HEK293 (cell line): ENCODE measurements at regions not wholly inside any gene's neighbourhood (a gene's known extent, or its start where the extent isn't known, plus 50 kb on each side); places are given as distances from the start of the nearest gene placed in this dataset.

Experiments used
- CTCF ChIA-PET: fragments of 350-600 bp; formaldehyde crosslinking; extraction: SDS; loops from one replicate; lab custom pipeline; 2021; ENCODE audit warnings: antibody characterized with exemption; lab: Yijun Ruan, JAX
- POLR2A ChIA-PET: fragments of 300-600 bp; formaldehyde crosslinking; extraction: SDS; loops from one replicate; lab custom pipeline; 2020; ENCODE audit warnings: antibody characterized with exemption, inconsistent platforms; lab: Yijun Ruan, JAX
- H3K27ac ChIP-seq: fragments of 200-500 bp; sonication (Bioruptor generic); 2 replicates; pipeline ENCODE4 v1.5.1; 2014; ENCODE audit warnings: low read depth, low read length, control low read depth, inconsistent platforms; ENCODE audit errors: extremely low read depth
- H3K36me3 ChIP-seq, 2 experiments: fragments of 200-500 bp in 1 of 2; sonication (Bioruptor generic) in 1 of 2; 1 replicate in 1 of 2; 2 replicates in 1 of 2; pipeline ENCODE4 v1.5.1; 2014 to 2017; ENCODE audit warnings: inconsistent platforms in 2 of 2, low read length in 2 of 2; ENCODE audit not compliant: control insufficient read depth in 2 of 2, insufficient read depth in 1 of 2
- H3K4me1 ChIP-seq: fragments of 200-500 bp; sonication (Bioruptor generic); 2 replicates; pipeline ENCODE4 v1.5.1; 2014; ENCODE audit warnings: mild to moderate bottlenecking, low read length, inconsistent platforms; ENCODE audit not compliant: control insufficient read depth, insufficient read depth
- H3K4me3 ChIP-seq: 2 replicates; pipeline ENCODE4 v1.5.1; 2011; ENCODE audit warnings: low read depth, mild to moderate bottlenecking, control low read depth, low read length, moderate library complexity
- H3K9me3 ChIP-seq: fragments of 200-500 bp; sonication (Bioruptor generic); 2 replicates; pipeline ENCODE4 v1.5.1; 2014; ENCODE audit warnings: low read depth, low read length, inconsistent platforms; ENCODE audit not compliant: control insufficient read depth, insufficient read depth
- FEZF1 ChIP-seq: fragments of 450-650 bp; formaldehyde crosslinking; IDR thresholded peaks from 2 replicates; pipeline ENCODE4 v1.5.1; 2016; ENCODE audit warnings: missing biosample characterization, missing genetic modification characterization
- GLIS2 ChIP-seq: fragments of 450-650 bp; formaldehyde crosslinking; IDR thresholded peaks from 2 replicates; pipeline ENCODE4 v1.5.1; 2016; ENCODE audit warnings: missing biosample characterization, missing genetic modification characterization
- HOXA7 ChIP-seq: sonication (generic); formaldehyde crosslinking; IDR thresholded peaks from 2 replicates; pipeline ENCODE4 v1.8.1; 2022; ENCODE audit warnings: missing genetic modification reagents, borderline replicate concordance
- KLF8 ChIP-seq: fragments of 450-650 bp; formaldehyde crosslinking; IDR thresholded peaks from 2 replicates; pipeline ENCODE4 v1.5.1; 2016; ENCODE audit warnings: missing biosample characterization, missing genetic modification characterization
- SCRT2 ChIP-seq: fragments of 450-650 bp; formaldehyde crosslinking; IDR thresholded peaks from 2 replicates; pipeline ENCODE4 v1.5.1; 2016; ENCODE audit warnings: missing biosample characterization, missing genetic modification characterization
- TRIM28 ChIP-seq: IDR thresholded peaks from 2 replicates; pipeline ENCODE4 v1.6.1; 2011; ENCODE audit warnings: low read length, control low read depth, borderline replicate concordance
- WT1 ChIP-seq: fragments of 450-650 bp; formaldehyde crosslinking; IDR thresholded peaks from 2 replicates; pipeline ENCODE4 v1.5.1; 2016; ENCODE audit warnings: missing biosample characterization, missing genetic modification characterization
- ZFP37 ChIP-seq: fragments of 450-650 bp; formaldehyde crosslinking; IDR thresholded peaks from 2 replicates; pipeline ENCODE4 v1.5.1; 2016; ENCODE audit warnings: missing biosample characterization, missing genetic modification characterization
- ZFP41 ChIP-seq: fragments of 450-650 bp; formaldehyde crosslinking; IDR thresholded peaks from 2 replicates; pipeline ENCODE4 v1.5.1; 2016; ENCODE audit warnings: missing biosample characterization, missing genetic modification characterization, borderline replicate concordance
- ZFP69B ChIP-seq: fragments of 450-650 bp; formaldehyde crosslinking; IDR thresholded peaks from 2 replicates; pipeline ENCODE4 v1.5.1; 2016; ENCODE audit warnings: missing biosample characterization, missing genetic modification characterization
- ZNF121 ChIP-seq: fragments of 450-650 bp; formaldehyde crosslinking; IDR thresholded peaks from 2 replicates; pipeline ENCODE4 v1.5.1; 2016; ENCODE audit warnings: missing biosample characterization, missing genetic modification characterization
- ZNF16 ChIP-seq: fragments of 450-650 bp; formaldehyde crosslinking; IDR thresholded peaks from 2 replicates; pipeline ENCODE4 v1.5.1; 2016; ENCODE audit warnings: low read depth, missing biosample characterization, missing genetic modification characterization
- ZNF169 ChIP-seq: fragments of 450-650 bp; formaldehyde crosslinking; IDR thresholded peaks from 2 replicates; pipeline ENCODE4 v1.5.1; 2016; ENCODE audit warnings: missing biosample characterization, missing genetic modification characterization
- ZNF248 ChIP-seq: fragments of 450-650 bp; formaldehyde crosslinking; IDR thresholded peaks from 2 replicates; pipeline ENCODE4 v1.5.1; 2017; ENCODE audit warnings: missing biosample characterization, missing genetic modification characterization
- ZNF266 ChIP-seq: fragments of 450-650 bp; formaldehyde crosslinking; IDR thresholded peaks from 2 replicates; pipeline ENCODE4 v1.5.1; 2016; ENCODE audit warnings: missing biosample characterization, missing genetic modification characterization, low read depth
- ZNF311 ChIP-seq: fragments of 450-650 bp; formaldehyde crosslinking; IDR thresholded peaks from 2 replicates; pipeline ENCODE4 v1.5.1; 2017; ENCODE audit warnings: missing biosample characterization, missing genetic modification characterization, borderline replicate concordance
- ZNF324 ChIP-seq: fragments of 450-650 bp; formaldehyde crosslinking; IDR thresholded peaks from 2 replicates; pipeline ENCODE4 v1.5.1; 2016; ENCODE audit warnings: missing biosample characterization, missing genetic modification characterization
- ZNF335 ChIP-seq: fragments of 450-650 bp; formaldehyde crosslinking; conservative IDR thresholded peaks from 2 replicates; pipeline ENCODE4 v1.5.1; 2016; ENCODE audit warnings: missing biosample characterization, missing genetic modification characterization
- ZNF404 ChIP-seq: fragments of 450-650 bp; formaldehyde crosslinking; IDR thresholded peaks from 2 replicates; pipeline ENCODE4 v1.5.1; 2017; ENCODE audit warnings: missing biosample characterization, missing genetic modification characterization
- ZNF433 ChIP-seq: fragments of 450-650 bp; formaldehyde crosslinking; IDR thresholded peaks from 2 replicates; pipeline ENCODE4 v1.5.1; 2016; ENCODE audit warnings: missing biosample characterization, missing genetic modification characterization, low read depth
- ZNF677 ChIP-seq: fragments of 450-650 bp; IDR thresholded peaks from 2 replicates; pipeline ENCODE4 v1.5.0; 2018; ENCODE audit warnings: missing biosample characterization, mild to moderate bottlenecking, missing genetic modification characterization, moderate library complexity
- TF ChIP-seq, protein P1 (sequence below): fragments of 450-650 bp; formaldehyde crosslinking; IDR thresholded peaks from 2 replicates; pipeline ENCODE4 v1.5.1; 2016; ENCODE audit warnings: missing biosample characterization, missing genetic modification characterization
- TF ChIP-seq, protein P2 (sequence below): fragments of 450-650 bp; formaldehyde crosslinking; IDR thresholded peaks from 2 replicates; pipeline ENCODE4 v1.5.1; 2017; ENCODE audit warnings: missing biosample characterization, missing genetic modification characterization

DNA sequence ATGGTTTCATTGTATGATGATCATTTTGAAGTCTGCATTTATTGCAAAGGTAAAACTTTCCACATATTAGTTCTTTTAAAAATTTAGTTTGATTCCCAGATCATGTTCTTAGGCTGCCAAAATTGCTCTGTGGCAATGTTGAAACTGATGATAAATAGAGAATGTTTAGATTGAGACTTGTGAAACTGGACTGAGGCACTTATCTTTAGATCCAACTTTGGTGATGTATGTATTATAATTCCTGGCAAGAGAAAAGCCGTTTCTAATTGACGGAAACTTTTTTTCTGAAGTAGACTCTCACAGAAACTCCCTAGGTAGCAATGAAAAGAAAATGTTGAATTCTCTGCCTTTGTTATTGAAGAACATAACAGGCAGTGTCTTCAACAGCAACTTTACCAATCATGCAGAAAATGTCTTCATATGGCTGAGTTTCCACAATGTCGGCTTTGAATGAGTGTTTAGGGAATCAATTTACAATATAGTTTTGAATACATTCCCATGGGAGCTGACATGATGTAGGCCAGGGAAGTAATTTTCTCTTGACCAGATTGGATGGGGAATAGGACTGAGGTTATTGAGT, 456.2 kb downstream of the CD109 start:
- no peak overlapping the region for H3K4me3 ChIP-seq
- ChIA-PET POLR2A (no interaction called here), CTCF (no interaction called here)
- H3K4me1 ChIP-seq, result no peaks in the 10 kb centered on the region
- H3K27ac ChIP-seq, result no peak overlapping the region
- no peaks in the 10 kb centered on the region for H3K36me3 ChIP-seq
- no peak for TF ChIP-seq ZNF16 (tag by site-specific recombination)
- TF ChIP-seq ZFP69B (tag by site-specific recombination), result no peak
- no peak for TF ChIP-seq ZNF169
- no peak for TF ChIP-seq ZNF266 (tag by site-specific recombination)
- no peak for TF ChIP-seq TRIM28
- TF ChIP-seq ZNF404, result no peak
- TF ChIP-seq ZFP37 (tag by site-specific recombination), result no peak
- TF ChIP-seq, protein P1, sequence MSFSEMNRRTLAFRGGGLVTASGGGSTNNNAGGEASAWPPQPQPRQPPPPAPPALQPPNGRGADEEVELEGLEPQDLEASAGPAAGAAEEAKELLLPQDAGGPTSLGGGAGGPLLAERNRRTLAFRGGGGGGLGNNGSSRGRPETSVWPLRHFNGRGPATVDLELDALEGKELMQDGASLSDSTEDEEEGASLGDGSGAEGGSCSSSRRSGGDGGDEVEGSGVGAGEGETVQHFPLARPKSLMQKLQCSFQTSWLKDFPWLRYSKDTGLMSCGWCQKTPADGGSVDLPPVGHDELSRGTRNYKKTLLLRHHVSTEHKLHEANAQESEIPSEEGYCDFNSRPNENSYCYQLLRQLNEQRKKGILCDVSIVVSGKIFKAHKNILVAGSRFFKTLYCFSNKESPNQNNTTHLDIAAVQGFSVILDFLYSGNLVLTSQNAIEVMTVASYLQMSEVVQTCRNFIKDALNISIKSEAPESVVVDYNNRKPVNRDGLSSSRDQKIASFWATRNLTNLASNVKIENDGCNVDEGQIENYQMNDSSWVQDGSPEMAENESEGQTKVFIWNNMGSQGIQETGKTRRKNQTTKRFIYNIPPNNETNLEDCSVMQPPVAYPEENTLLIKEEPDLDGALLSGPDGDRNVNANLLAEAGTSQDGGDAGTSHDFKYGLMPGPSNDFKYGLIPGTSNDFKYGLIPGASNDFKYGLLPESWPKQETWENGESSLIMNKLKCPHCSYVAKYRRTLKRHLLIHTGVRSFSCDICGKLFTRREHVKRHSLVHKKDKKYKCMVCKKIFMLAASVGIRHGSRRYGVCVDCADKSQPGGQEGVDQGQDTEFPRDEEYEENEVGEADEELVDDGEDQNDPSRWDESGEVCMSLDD (tag by site-specific recombination), result no peak
- no peak for TF ChIP-seq ZNF311 (tag by site-specific recombination)
- no peaks in the 10 kb centered on the region for H3K9me3 ChIP-seq

DNA sequence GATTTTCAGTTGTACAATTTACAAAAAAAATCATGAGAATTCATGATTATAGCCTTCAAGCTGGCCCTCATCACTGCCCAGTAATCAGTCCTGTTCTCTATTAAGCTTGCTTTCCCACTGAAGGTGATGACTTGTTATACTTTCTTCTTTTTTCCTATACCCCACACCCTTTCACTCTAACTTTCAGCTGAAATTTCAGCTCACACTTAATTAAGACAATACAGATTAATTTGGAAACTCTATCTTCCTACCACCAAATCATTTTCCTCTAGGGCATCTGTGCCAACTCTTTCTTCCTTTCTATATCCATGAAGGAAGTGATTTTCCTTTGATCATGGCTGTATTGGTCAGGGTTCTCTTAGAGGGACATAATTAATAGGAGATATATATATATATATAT, 449.9 kb downstream of the CD109 start:
- TF ChIP-seq HOXA7 (CRISPR knock-in tag) (no peak), FEZF1 (no peak), ZNF121 (tag by site-specific recombination) (no peak), KLF8 (no peak), ZNF335 (tag by site-specific recombination) (no peak), GLIS2 (tag by site-specific recombination) (no peak), ZFP41 (tag by site-specific recombination) (no peak)
- TF ChIP-seq, protein P2, sequence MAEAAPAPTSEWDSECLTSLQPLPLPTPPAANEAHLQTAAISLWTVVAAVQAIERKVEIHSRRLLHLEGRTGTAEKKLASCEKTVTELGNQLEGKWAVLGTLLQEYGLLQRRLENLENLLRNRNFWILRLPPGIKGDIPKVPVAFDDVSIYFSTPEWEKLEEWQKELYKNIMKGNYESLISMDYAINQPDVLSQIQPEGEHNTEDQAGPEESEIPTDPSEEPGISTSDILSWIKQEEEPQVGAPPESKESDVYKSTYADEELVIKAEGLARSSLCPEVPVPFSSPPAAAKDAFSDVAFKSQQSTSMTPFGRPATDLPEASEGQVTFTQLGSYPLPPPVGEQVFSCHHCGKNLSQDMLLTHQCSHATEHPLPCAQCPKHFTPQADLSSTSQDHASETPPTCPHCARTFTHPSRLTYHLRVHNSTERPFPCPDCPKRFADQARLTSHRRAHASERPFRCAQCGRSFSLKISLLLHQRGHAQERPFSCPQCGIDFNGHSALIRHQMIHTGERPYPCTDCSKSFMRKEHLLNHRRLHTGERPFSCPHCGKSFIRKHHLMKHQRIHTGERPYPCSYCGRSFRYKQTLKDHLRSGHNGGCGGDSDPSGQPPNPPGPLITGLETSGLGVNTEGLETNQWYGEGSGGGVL (tag by site-specific recombination), result no peak
- TF ChIP-seq, all 188 proteins: peak for 0
- no peaks in the 10 kb centered on the region for H3K4me1 ChIP-seq
- ChIA-PET CTCF (interaction anchor here (0.7 kb wide), 1 partner anchor 281 kb away, joined by 3 read pairs; no protein-coding TSS in a partner anchor), POLR2A (no interaction called here)
- H3K36me3 ChIP-seq, result no peaks in the 10 kb centered on the region
- no peak overlapping the region for H3K4me3 ChIP-seq
- no peak overlapping the region for H3K27ac ChIP-seq
- H3K9me3 ChIP-seq, result no peaks in the 10 kb centered on the region

GRCh38 chr6:74137911-74138310, 441.9 kb downstream of the CD109 start:
- CTCF ChIA-PET, result interaction anchor here (0.6 kb wide), 1 partner anchor 16 kb away, joined by 5 read pairs; no protein-coding TSS in a partner anchor
- TF ChIP-seq SCRT2 (peak; percentile 80), WT1 (tag by site-specific recombination) (no peak), ZNF324 (tag by site-specific recombination) (no peak), ZNF433 (tag by site-specific recombination) (no peak), ZNF248 (tag by site-specific recombination) (no peak), ZNF677 (tag by site-specific recombination) (no peak)
- no peaks in the 10 kb centered on the region for H3K4me1 ChIP-seq
- H3K4me3 ChIP-seq, result no peak overlapping the region
- no peaks in the 10 kb centered on the region for H3K9me3 ChIP-seq
- H3K36me3 ChIP-seq, result no peaks in the 10 kb centered on the region
- H3K27ac ChIP-seq, result no peak overlapping the region
- POLR2A ChIA-PET, result no interaction called here
